MCF 10A (cell line): ENCODE measurements at regions not wholly inside any gene's neighbourhood (a gene's known extent, or its start where the extent isn't known, plus 50 kb on each side); places are given as distances from the start of the nearest gene placed in this dataset.

Source experiments
- BruUV-seq: library from RNA; stranded (reverse); fragments of 400-500 nt; replicated peaks from 2 replicates; lab custom pipeline; 2021; lab: Mats Ljungman, UMichigan
- CTCF ChIA-PET: fragments of 300-600 bp; sonication (Branson Sonifier 250); formaldehyde crosslinking; extraction: SDS; loops from one replicate; lab custom pipeline; 2021; ENCODE audit warnings: antibody characterized with exemption, inconsistent platforms; lab: Yijun Ruan, JAX
- POLR2A ChIA-PET: fragments of 300-600, 350-650 bp; sonication (Branson Sonifier 250); formaldehyde crosslinking; extraction: SDS; loops from one replicate; lab custom pipeline; 2020; ENCODE audit warnings: antibody characterized with exemption, inconsistent platforms; lab: Yijun Ruan, JAX
- DNase-seq: peaks from one replicate; pipeline ENCODE4 v3.0.0-alpha.2; 2018; ENCODE audit not compliant: unreplicated experiment
- H3K27ac Mint-ChIP-seq: one replicate; pipeline ENCODE4 v1.8.0; 2022; ENCODE audit warnings: mild to moderate bottlenecking, low read depth, mixed read lengths; ENCODE audit not compliant: unreplicated experiment
- H3K27me3 Mint-ChIP-seq: one replicate; pipeline ENCODE4 v1.8.0; 2022; ENCODE audit warnings: mixed read lengths; ENCODE audit not compliant: insufficient read depth, unreplicated experiment
- H3K36me3 Mint-ChIP-seq: one replicate; pipeline ENCODE4 v1.8.0; 2022; ENCODE audit warnings: mild to moderate bottlenecking, moderate library complexity, mixed read lengths; ENCODE audit not compliant: insufficient read depth, unreplicated experiment
- H3K4me1 Mint-ChIP-seq: one replicate; pipeline ENCODE4 v1.8.0; 2022; ENCODE audit warnings: mixed read lengths; ENCODE audit not compliant: insufficient read depth, unreplicated experiment
- H3K4me3 Mint-ChIP-seq: one replicate; pipeline ENCODE4 v1.8.0; 2022; ENCODE audit warnings: mild to moderate bottlenecking, moderate library complexity, mixed read lengths; ENCODE audit not compliant: unreplicated experiment
- H3K9me3 Mint-ChIP-seq: one replicate; pipeline ENCODE4 v1.8.0; 2022; ENCODE audit warnings: mixed read lengths; ENCODE audit not compliant: unreplicated experiment
- intact Hi-C: fragments of 100-400 bp; cut with micrococcal nuclease; formaldehyde crosslinking; loops from 2 replicates; pipeline ENCODE4 v1.14.1; 2022
- TF ChIP-seq, protein P1 (sequence below): fragments of 200-600 bp; IDR thresholded peaks from one replicate; pipeline ENCODE4 v1.8.0; 2022; ENCODE audit warnings: antibody characterized with exemption, mild to moderate bottlenecking; ENCODE audit not compliant: unreplicated experiment

DNA sequence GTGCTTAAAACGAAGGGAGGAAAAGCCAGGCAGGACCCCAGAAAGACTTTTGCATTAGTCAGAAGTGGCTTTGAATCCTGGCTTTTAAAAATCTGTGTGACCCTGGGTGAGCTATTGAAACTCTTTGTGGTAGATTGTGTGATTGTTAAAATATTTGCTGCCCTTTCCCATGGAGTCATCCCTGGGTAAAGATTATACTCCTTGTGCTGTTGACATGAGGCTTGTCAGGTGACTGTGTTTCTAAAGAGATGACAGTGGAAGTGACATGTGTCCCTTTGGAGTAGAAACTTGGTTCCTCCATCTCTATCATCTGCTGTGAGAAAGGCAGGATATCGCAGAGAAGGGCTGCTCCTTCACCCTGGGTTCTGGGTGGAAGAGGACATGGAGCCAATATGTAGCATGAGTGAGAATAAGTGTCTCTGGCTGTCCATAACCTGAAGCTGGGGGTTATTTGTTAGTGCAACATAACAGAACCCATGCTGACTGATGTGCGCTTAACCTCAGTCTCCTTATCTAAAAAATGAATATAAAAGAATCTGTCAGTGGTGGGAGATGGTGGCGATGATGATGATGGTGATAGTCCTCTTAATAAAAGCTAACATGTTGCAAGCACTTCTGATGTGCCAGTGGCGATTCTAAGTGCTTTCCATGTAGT, 187.6 kb downstream of the RHOU start:
- no TSS peak for BruUV-seq
- TF ChIP-seq, protein P1, sequence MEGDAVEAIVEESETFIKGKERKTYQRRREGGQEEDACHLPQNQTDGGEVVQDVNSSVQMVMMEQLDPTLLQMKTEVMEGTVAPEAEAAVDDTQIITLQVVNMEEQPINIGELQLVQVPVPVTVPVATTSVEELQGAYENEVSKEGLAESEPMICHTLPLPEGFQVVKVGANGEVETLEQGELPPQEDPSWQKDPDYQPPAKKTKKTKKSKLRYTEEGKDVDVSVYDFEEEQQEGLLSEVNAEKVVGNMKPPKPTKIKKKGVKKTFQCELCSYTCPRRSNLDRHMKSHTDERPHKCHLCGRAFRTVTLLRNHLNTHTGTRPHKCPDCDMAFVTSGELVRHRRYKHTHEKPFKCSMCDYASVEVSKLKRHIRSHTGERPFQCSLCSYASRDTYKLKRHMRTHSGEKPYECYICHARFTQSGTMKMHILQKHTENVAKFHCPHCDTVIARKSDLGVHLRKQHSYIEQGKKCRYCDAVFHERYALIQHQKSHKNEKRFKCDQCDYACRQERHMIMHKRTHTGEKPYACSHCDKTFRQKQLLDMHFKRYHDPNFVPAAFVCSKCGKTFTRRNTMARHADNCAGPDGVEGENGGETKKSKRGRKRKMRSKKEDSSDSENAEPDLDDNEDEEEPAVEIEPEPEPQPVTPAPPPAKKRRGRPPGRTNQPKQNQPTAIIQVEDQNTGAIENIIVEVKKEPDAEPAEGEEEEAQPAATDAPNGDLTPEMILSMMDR: no peak
- ChIA-PET POLR2A (no interaction called here), CTCF (interaction anchor here (1.2 kb wide), 1 partner anchor 8 kb away, joined by 4 read pairs; no protein-coding TSS in a partner anchor)
- Mint-ChIP-seq H3K27ac (no peak overlapping the region), H3K27me3 (peaks cover 11% of the 10 kb centered on the region), H3K4me1 (no peaks in the 10 kb centered on the region), H3K9me3 (no peaks in the 10 kb centered on the region), H3K4me3 (no peak overlapping the region), H3K36me3 (no peaks in the 10 kb centered on the region)
- DNase-seq: no peak
- intact Hi-C loops: no loop called here

DNA sequence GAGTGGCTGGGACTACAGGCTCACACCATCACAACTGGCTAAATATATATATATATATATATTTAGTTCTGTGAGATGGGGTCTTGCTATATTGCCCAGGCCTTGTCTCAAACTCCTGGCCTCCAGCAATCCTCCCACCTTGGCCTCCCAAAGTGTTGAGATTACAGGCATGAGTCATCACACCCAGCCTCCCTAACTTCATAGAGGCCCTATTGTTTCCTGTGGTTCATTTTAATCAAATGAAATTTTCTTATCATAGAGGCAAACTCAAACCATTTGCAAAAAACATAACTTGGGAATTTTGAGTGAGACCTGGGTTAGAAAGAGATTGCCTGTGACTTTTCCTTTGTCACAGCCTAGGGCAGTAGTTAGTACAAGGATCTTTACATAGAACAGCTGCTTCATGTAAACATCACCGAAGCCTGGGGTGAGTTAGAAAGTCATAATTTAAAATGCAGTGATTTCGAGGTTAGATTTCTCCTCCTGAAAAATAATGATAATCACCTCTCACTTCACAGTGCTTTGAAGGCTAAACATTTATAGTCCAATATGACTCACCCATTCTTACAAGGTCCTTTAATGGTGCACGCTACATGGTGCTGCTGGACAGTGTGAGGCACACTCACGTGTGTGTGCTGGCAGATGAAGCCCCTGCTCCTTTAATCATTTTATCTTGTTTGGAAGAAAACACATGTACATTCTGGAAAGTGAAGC, 188.9 kb downstream of the RHOU start:
- no peaks in the 10 kb centered on the region for H3K4me1 Mint-ChIP-seq
- no peak for DNase-seq
- no peaks in the 10 kb centered on the region for H3K9me3 Mint-ChIP-seq
- H3K4me3 Mint-ChIP-seq: no peak overlapping the region
- peaks cover 4% of the 10 kb centered on the region for H3K36me3 Mint-ChIP-seq
- POLR2A ChIA-PET: no interaction called here
- TF ChIP-seq, protein P1: no peak
- intact Hi-C loops: no loop called here
- CTCF ChIA-PET: no interaction called here
- H3K27ac Mint-ChIP-seq: no peak overlapping the region
- no TSS peak for BruUV-seq
- peaks cover 11% of the 10 kb centered on the region for H3K27me3 Mint-ChIP-seq

DNA sequence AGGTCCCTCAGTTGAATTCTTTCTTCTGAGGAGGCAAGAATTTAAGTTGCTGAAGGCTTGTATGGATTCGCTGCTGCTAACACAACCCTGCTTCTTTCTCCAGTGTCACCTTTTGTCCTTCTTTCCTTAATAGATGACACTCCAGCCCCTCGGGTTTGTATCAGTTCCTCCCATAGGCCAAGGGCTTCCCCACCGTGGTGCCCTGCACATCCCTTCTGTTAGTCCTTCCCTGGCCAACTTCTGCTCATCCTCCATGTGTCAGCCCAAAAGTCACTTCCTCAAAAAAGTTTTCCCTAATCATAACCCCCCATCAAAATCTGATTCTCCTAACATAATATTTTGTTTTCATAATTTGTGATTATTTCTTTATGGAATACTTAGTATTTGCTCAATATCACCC, 190.4 kb downstream of the RHOU start:
- no peaks in the 10 kb centered on the region for H3K4me1 Mint-ChIP-seq
- TF ChIP-seq, protein P1: no peak
- DNase-seq: no peak
- intact Hi-C loops: no loop called here
- BruUV-seq: no TSS peak
- H3K9me3 Mint-ChIP-seq: no peaks in the 10 kb centered on the region
- peaks cover 4% of the 10 kb centered on the region for H3K36me3 Mint-ChIP-seq
- CTCF ChIA-PET: interaction anchor here (1.0 kb wide), 1 partner anchor 11 kb away, joined by 3 read pairs; no protein-coding TSS in a partner anchor
- no peak overlapping the region for H3K4me3 Mint-ChIP-seq
- no peak overlapping the region for H3K27ac Mint-ChIP-seq
- H3K27me3 Mint-ChIP-seq: peaks cover 22% of the 10 kb centered on the region
- POLR2A ChIA-PET: interaction anchor here (0.6 kb wide), 2 partner anchors 17 to 27 kb away, joined by 3 to 4 read pairs; no protein-coding TSS in a partner anchor

DNA sequence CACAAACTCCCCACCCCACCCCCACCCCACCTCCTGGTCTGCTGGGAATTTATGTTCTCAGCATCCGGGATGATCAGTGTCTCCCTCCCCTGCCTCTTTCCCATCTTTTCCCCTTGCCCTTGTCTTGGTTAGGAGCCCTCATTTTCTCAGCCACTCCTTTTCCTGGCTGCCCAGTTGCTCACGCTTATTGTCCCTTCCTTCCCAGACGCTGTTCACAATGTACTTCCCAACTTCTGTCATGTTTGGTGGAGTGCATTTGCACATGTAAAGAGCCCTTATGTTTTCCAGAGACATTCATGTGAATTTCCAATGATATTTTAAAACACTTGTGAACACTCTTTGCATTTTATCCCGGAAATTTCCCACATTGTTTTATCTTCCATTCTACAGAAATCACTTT, 192.1 kb downstream of the RHOU start:
- H3K27ac Mint-ChIP-seq: no peak overlapping the region
- H3K4me1 Mint-ChIP-seq: no peaks in the 10 kb centered on the region
- no peak for DNase-seq
- H3K4me3 Mint-ChIP-seq: no peak overlapping the region
- no TSS peak for BruUV-seq
- ChIA-PET CTCF (no interaction called here), POLR2A (interaction anchor here (0.6 to 1.4 kb wide), 2 partner anchors 13 to 155 kb away, joined by 3 to 4 read pairs; no protein-coding TSS in a partner anchor)
- no peaks in the 10 kb centered on the region for H3K9me3 Mint-ChIP-seq
- TF ChIP-seq, protein P1: no peak
- H3K27me3 Mint-ChIP-seq: peaks cover 39% of the 10 kb centered on the region
- intact Hi-C loops: no loop called here
- peaks cover 4% of the 10 kb centered on the region for H3K36me3 Mint-ChIP-seq
